C4-2B (cell line): ENCODE measurements at regions not wholly inside any gene's neighbourhood (a gene's known extent, or its start where the extent isn't known, plus 50 kb on each side); places are given as distances from the start of the nearest gene placed in this dataset.

Experiments
- CTCF ChIP-seq: fragments of 450-650 bp; conservative IDR thresholded peaks from 2 replicates; pipeline ENCODE4 v1.5.1; 2017; ENCODE audit warnings: mild to moderate bottlenecking
- ZFX ChIP-seq: fragments of 450-650 bp; IDR thresholded peaks from 2 replicates; pipeline ENCODE4 v1.6.1; 2017

GRCh38 chr7:24010495-24010894, 273.5 kb upstream of the NPY start:
- no peak for TF ChIP-seq CTCF
- no peak for TF ChIP-seq ZFX
